ENCODE measurements at regions not wholly inside any gene's neighbourhood (a gene's known extent, or its start where the extent isn't known, plus 50 kb on each side); places are given as distances from the start of the nearest gene placed in this dataset.

GRCh38 chr12:88998421-88998820 lies 353.9 kb downstream of the DUSP6 start:
- H3K4me3 ChIP-seq (ENCODE audit: insufficient read length, low read depth), result no peak overlapping the region
- H3K4me1 ChIP-seq (ENCODE audit: insufficient read depth, insufficient read length), result no peaks in the 10 kb centered on the region
- H3K9ac ChIP-seq (ENCODE audit: insufficient read length, low read depth), result no peak overlapping the region
- no peaks in the 10 kb centered on the region for H3K27me3 ChIP-seq (ENCODE audit: insufficient read depth, insufficient read length)
- H3K36me3 ChIP-seq (ENCODE audit: insufficient read depth, insufficient read length, low read length), result no peaks in the 10 kb centered on the region
- DNase-seq (ENCODE audit: low read depth, low spot score), result no peak
- TF ChIP-seq YY1 (IDR thresholded peaks at IDR 0.05; ENCODE audit: insufficient read depth, insufficient read length) (no peak), ZNF274 (IDR thresholded peaks at IDR 0.05; ENCODE audit: low read depth, low read length) (no peak), SUZ12 (IDR thresholded peaks at IDR 0.05; ENCODE audit: extremely low read depth, insufficient read depth, insufficient read length) (no peak)
- H3K9me3 ChIP-seq (ENCODE audit: insufficient read depth, low read length), result no peaks in the 10 kb centered on the region

- no peaks in the 10 kb centered on the region for H3K9me3 ChIP-seq (ENCODE audit: insufficient read depth, low read length)
- H3K36me3 ChIP-seq (ENCODE audit: insufficient read depth, insufficient read length, low read length), result no peaks in the 10 kb centered on the region
- H3K27me3 ChIP-seq (ENCODE audit: insufficient read depth, insufficient read length), result no peaks in the 10 kb centered on the region
- DNase-seq (ENCODE audit: low read depth, low spot score), result no peak
- TF ChIP-seq YY1 (IDR thresholded peaks at IDR 0.05; ENCODE audit: insufficient read depth, insufficient read length) (no peak), SUZ12 (IDR thresholded peaks at IDR 0.05; ENCODE audit: extremely low read depth, insufficient read depth, insufficient read length) (no peak)
- no peak overlapping the region for H3K4me3 ChIP-seq (ENCODE audit: insufficient read length, low read depth)
- H3K9ac ChIP-seq (ENCODE audit: insufficient read length, low read depth), result no peak overlapping the region
- no peaks in the 10 kb centered on the region for H3K4me1 ChIP-seq (ENCODE audit: insufficient read depth, insufficient read length)
These were observed 356.0 kb downstream of the DUSP6 start for GRCh38 chr12:88996200-88996788.

GRCh38 chr12:88994971-88995370 lies 357.3 kb downstream of the DUSP6 start:
- no peak overlapping the region for H3K4me3 ChIP-seq (ENCODE audit: insufficient read length, low read depth)
- TF ChIP-seq ZNF274 (IDR thresholded peaks at IDR 0.05; ENCODE audit: low read depth, low read length) (no peak), YY1 (IDR thresholded peaks at IDR 0.05; ENCODE audit: insufficient read depth, insufficient read length) (no peak), SUZ12 (IDR thresholded peaks at IDR 0.05; ENCODE audit: extremely low read depth, insufficient read depth, insufficient read length) (no peak)
- H3K27me3 ChIP-seq (ENCODE audit: insufficient read depth, insufficient read length), result no peaks in the 10 kb centered on the region

GRCh38 chr12:88994537-88994936 lies 357.8 kb downstream of the DUSP6 start:
- TF ChIP-seq ZNF274 (IDR thresholded peaks at IDR 0.05; ENCODE audit: low read depth, low read length) (no peak), YY1 (IDR thresholded peaks at IDR 0.05; ENCODE audit: insufficient read depth, insufficient read length) (no peak), SUZ12 (IDR thresholded peaks at IDR 0.05; ENCODE audit: extremely low read depth, insufficient read depth, insufficient read length) (no peak)
- DNase-seq (ENCODE audit: low read depth, low spot score), result no peak
- Histone ChIP-seq H3K9ac (ENCODE audit: insufficient read length, low read depth) (no peak overlapping the region), H3K4me1 (ENCODE audit: insufficient read depth, insufficient read length) (no peaks in the 10 kb centered on the region), H3K27me3 (ENCODE audit: insufficient read depth, insufficient read length) (no peaks in the 10 kb centered on the region), H3K36me3 (ENCODE audit: insufficient read depth, insufficient read length, low read length) (no peaks in the 10 kb centered on the region), H3K9me3 (ENCODE audit: insufficient read depth, low read length) (no peaks in the 10 kb centered on the region), H3K4me3 (ENCODE audit: insufficient read length, low read depth) (no peak overlapping the region)

More at GRCh38 chr12:88994971-88995370, 357.3 kb downstream of the DUSP6 start:
- Histone ChIP-seq H3K4me1 (ENCODE audit: insufficient read depth, insufficient read length) (no peaks in the 10 kb centered on the region), H3K36me3 (ENCODE audit: insufficient read depth, insufficient read length, low read length) (no peaks in the 10 kb centered on the region), H3K9ac (ENCODE audit: insufficient read length, low read depth) (no peak overlapping the region), H3K9me3 (ENCODE audit: insufficient read depth, low read length) (no peaks in the 10 kb centered on the region)
- DNase-seq (ENCODE audit: low read depth, low spot score), result no peak

- Histone ChIP-seq H3K27me3 (ENCODE audit: insufficient read depth, insufficient read length) (no peaks in the 10 kb centered on the region), H3K4me1 (ENCODE audit: insufficient read depth, insufficient read length) (no peaks in the 10 kb centered on the region), H3K9me3 (ENCODE audit: insufficient read depth, low read length) (no peaks in the 10 kb centered on the region), H3K36me3 (ENCODE audit: insufficient read depth, insufficient read length, low read length) (no peaks in the 10 kb centered on the region), H3K4me3 (ENCODE audit: insufficient read length, low read depth) (no peak overlapping the region), H3K9ac (ENCODE audit: insufficient read length, low read depth) (no peak overlapping the region)
- peak; percentile 33 for DNase-seq (ENCODE audit: low read depth, low spot score)
- no peak for TF ChIP-seq YY1 (IDR thresholded peaks at IDR 0.05; ENCODE audit: insufficient read depth, insufficient read length)
- no peak for TF ChIP-seq ZNF274 (IDR thresholded peaks at IDR 0.05; ENCODE audit: low read depth, low read length)
These were observed 358.6 kb downstream of the DUSP6 start for GRCh38 chr12:88993651-88994050.

- DNase-seq (ENCODE audit: low read depth, low spot score), result no peak
- Histone ChIP-seq H3K27me3 (ENCODE audit: insufficient read depth, insufficient read length) (no peaks in the 10 kb centered on the region), H3K4me1 (ENCODE audit: insufficient read depth, insufficient read length) (no peaks in the 10 kb centered on the region), H3K4me3 (ENCODE audit: insufficient read length, low read depth) (no peak overlapping the region), H3K36me3 (ENCODE audit: insufficient read depth, insufficient read length, low read length) (no peaks in the 10 kb centered on the region), H3K9me3 (ENCODE audit: insufficient read depth, low read length) (no peaks in the 10 kb centered on the region), H3K9ac (ENCODE audit: insufficient read length, low read depth) (no peak overlapping the region)
- TF ChIP-seq SUZ12 (IDR thresholded peaks at IDR 0.05; ENCODE audit: extremely low read depth, insufficient read depth, insufficient read length) (no peak), ZNF274 (IDR thresholded peaks at IDR 0.05; ENCODE audit: low read depth, low read length) (no peak), YY1 (IDR thresholded peaks at IDR 0.05; ENCODE audit: insufficient read depth, insufficient read length) (no peak)
These were observed 366.2 kb downstream of the DUSP6 start for GRCh38 chr12:88986056-88986455.

- Histone ChIP-seq H3K27me3 (ENCODE audit: insufficient read depth, insufficient read length) (no peaks in the 10 kb centered on the region), H3K36me3 (ENCODE audit: insufficient read depth, insufficient read length, low read length) (no peaks in the 10 kb centered on the region), H3K9me3 (ENCODE audit: insufficient read depth, low read length) (no peaks in the 10 kb centered on the region), H3K4me1 (ENCODE audit: insufficient read depth, insufficient read length) (no peaks in the 10 kb centered on the region), H3K4me3 (ENCODE audit: insufficient read length, low read depth) (no peak overlapping the region), H3K9ac (ENCODE audit: insufficient read length, low read depth) (no peak overlapping the region)
- TF ChIP-seq SUZ12 (IDR thresholded peaks at IDR 0.05; ENCODE audit: extremely low read depth, insufficient read depth, insufficient read length) (no peak), ZNF274 (IDR thresholded peaks at IDR 0.05; ENCODE audit: low read depth, low read length) (no peak), YY1 (IDR thresholded peaks at IDR 0.05; ENCODE audit: insufficient read depth, insufficient read length) (no peak)
- no peak for DNase-seq (ENCODE audit: low read depth, low spot score)
These were observed 366.7 kb downstream of the DUSP6 start for GRCh38 chr12:88985631-88986030.
